ENCODE measurements at regions not wholly inside any gene's neighbourhood (a gene's known extent, or its start where the extent isn't known, plus 50 kb on each side); places are given as distances from the start of the nearest gene placed in this dataset.

GRCh38 chr3:116806351-116806750, 96.8 kb downstream of the TUSC7 start:
- Histone ChIP-seq H3K27me3 (no peaks in the 10 kb centered on the region), H3K4me1 (no peaks in the 10 kb centered on the region), H3K36me3 (no peaks in the 10 kb centered on the region), H3K27ac (no peak overlapping the region), H3K4me3 (no peak overlapping the region), H3K9me3 (no peaks in the 10 kb centered on the region)
- no peak for DNase-seq (ENCODE audit: extremely low spot score in 2 of 2)
- no peak for TF ChIP-seq CTCF (IDR thresholded peaks at IDR 0.05)
- TF ChIP-seq POLR2AphosphoS5 (IDR thresholded peaks at IDR 0.05; ENCODE audit: insufficient read depth in 1 of 2, low read depth in 1 of 2): no peak
- TF ChIP-seq POLR2A (IDR thresholded peaks at IDR 0.05): no peak
- intact Hi-C loops (cut with DNase I): no loop called here

GRCh38 chr3:116808725-116809124, 99.1 kb downstream of the TUSC7 start:
- Histone ChIP-seq H3K4me3 (no peak overlapping the region), H3K9me3 (no peaks in the 10 kb centered on the region), H3K36me3 (no peaks in the 10 kb centered on the region), H3K27me3 (no peaks in the 10 kb centered on the region), H3K4me1 (no peaks in the 10 kb centered on the region), H3K27ac (no peak overlapping the region)
- TF ChIP-seq POLR2AphosphoS5 (IDR thresholded peaks at IDR 0.05; ENCODE audit: insufficient read depth in 1 of 2, low read depth in 1 of 2) (no peak), POLR2A (IDR thresholded peaks at IDR 0.05) (no peak), CTCF (IDR thresholded peaks at IDR 0.05) (no peak)
- DNase-seq (ENCODE audit: extremely low spot score in 2 of 2): no peak
- intact Hi-C loops (cut with DNase I): no loop called here

- no peak overlapping the region for H3K4me3 ChIP-seq
- no peaks in the 10 kb centered on the region for H3K27me3 ChIP-seq
- no peak for DNase-seq (ENCODE audit: extremely low spot score in 2 of 2)
- intact Hi-C loops (cut with DNase I): no loop called here
- H3K4me1 ChIP-seq: no peaks in the 10 kb centered on the region
- no peak overlapping the region for H3K27ac ChIP-seq
- no peaks in the 10 kb centered on the region for H3K9me3 ChIP-seq
- H3K36me3 ChIP-seq: no peaks in the 10 kb centered on the region
- TF ChIP-seq POLR2A (IDR thresholded peaks at IDR 0.05) (no peak), POLR2AphosphoS5 (IDR thresholded peaks at IDR 0.05; ENCODE audit: insufficient read depth in 1 of 2, low read depth in 1 of 2) (no peak), CTCF (IDR thresholded peaks at IDR 0.05) (no peak)
Observed at GRCh38 chr3:116809208-116809607, 99.6 kb downstream of the TUSC7 start.

- intact Hi-C loops (cut with DNase I): no loop called here
Observed at GRCh38 chr3:116811754-116812153, 102.2 kb downstream of the TUSC7 start.

GRCh38 chr3:116812949-116813348, 103.4 kb downstream of the TUSC7 start:
- DNase-seq (ENCODE audit: extremely low spot score in 2 of 2): no peak
- intact Hi-C loops (cut with DNase I): no loop called here
- Histone ChIP-seq H3K9me3 (no peaks in the 10 kb centered on the region), H3K4me1 (peaks cover 11% of the 10 kb centered on the region), H3K36me3 (no peaks in the 10 kb centered on the region), H3K27me3 (no peaks in the 10 kb centered on the region), H3K4me3 (no peak overlapping the region), H3K27ac (no peak overlapping the region)
- TF ChIP-seq POLR2AphosphoS5 (IDR thresholded peaks at IDR 0.05; ENCODE audit: insufficient read depth in 1 of 2, low read depth in 1 of 2): no peak
- no peak for TF ChIP-seq POLR2A (IDR thresholded peaks at IDR 0.05)
- TF ChIP-seq CTCF (IDR thresholded peaks at IDR 0.05): no peak

More at GRCh38 chr3:116811754-116812153, 102.2 kb downstream of the TUSC7 start:
- no peak for DNase-seq (ENCODE audit: extremely low spot score in 2 of 2)
- Histone ChIP-seq H3K36me3 (no peaks in the 10 kb centered on the region), H3K27me3 (no peaks in the 10 kb centered on the region), H3K9me3 (no peaks in the 10 kb centered on the region), H3K4me1 (peaks cover 6% of the 10 kb centered on the region), H3K27ac (no peak overlapping the region), H3K4me3 (no peak overlapping the region)
- TF ChIP-seq POLR2AphosphoS5 (IDR thresholded peaks at IDR 0.05; ENCODE audit: insufficient read depth in 1 of 2, low read depth in 1 of 2): no peak

- TF ChIP-seq CTCF (IDR thresholded peaks at IDR 0.05) (no peak), POLR2AphosphoS5 (IDR thresholded peaks at IDR 0.05; ENCODE audit: insufficient read depth in 1 of 2, low read depth in 1 of 2) (no peak), POLR2A (IDR thresholded peaks at IDR 0.05) (no peak)
- Histone ChIP-seq H3K9me3 (no peaks in the 10 kb centered on the region), H3K27ac (no peak overlapping the region), H3K27me3 (no peaks in the 10 kb centered on the region), H3K4me3 (no peak overlapping the region), H3K4me1 (peaks cover 11% of the 10 kb centered on the region), H3K36me3 (no peaks in the 10 kb centered on the region)
- DNase-seq (ENCODE audit: extremely low spot score in 2 of 2): no peak
- intact Hi-C loops (cut with DNase I): no loop called here
Observed at GRCh38 chr3:116815321-116815720, 105.7 kb downstream of the TUSC7 start.
